Mesenteric fat pad (tissue), 1 donor: ENCODE measurements at regions not wholly inside any gene's neighbourhood (a gene's known extent, or its start where the extent isn't known, plus 50 kb on each side); places are given as distances from the start of the nearest gene placed in this dataset.

Experiments
- DNase-seq: peaks from one replicate; pipeline ENCODE4 v3.0.0-alpha.2; 2020; ENCODE audit warnings: low spot score
- donor health status: DM: yes; HTN: yes; CAD: no.

DNA sequence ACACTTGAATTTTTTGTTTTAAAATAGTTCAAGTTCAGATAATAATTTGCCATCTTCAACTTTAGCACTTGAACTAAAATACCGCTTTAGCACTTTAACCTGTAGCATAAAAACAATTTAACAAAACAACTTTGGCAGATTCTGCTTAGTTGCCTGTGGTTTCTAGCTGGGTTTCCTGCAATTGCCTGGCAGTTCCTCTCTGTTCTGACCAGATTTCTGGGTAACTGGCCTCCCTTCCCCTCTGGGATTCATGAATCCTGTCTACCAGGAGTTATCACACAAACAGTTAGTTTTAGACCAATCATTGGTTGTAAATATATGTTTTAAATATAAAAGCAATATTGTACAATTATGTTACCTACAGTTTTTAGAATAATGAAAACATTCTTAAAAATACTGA, 89.8 kb upstream of the HDAC9 start:
- DNase-seq, result no peak

DNA sequence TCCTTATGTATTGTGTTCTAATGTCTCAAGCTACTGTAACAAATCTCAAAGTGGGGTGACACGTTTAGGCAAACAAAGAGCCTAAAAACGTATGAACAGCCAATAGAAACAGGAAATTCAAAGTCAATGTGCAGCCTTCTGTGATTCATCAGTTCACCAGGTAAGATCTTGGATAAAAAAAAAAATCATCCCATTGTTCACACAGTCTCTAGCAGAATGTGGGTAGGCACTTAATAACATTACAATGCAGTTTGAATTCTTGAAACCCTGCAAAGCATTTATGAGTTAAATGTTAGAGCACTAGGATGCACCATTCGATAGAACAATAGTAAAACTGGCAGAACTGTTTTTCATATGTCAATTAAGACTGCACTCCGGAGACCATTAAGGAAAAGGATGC, 88.2 kb upstream of the HDAC9 start:
- DNase-seq, result no peak

DNA sequence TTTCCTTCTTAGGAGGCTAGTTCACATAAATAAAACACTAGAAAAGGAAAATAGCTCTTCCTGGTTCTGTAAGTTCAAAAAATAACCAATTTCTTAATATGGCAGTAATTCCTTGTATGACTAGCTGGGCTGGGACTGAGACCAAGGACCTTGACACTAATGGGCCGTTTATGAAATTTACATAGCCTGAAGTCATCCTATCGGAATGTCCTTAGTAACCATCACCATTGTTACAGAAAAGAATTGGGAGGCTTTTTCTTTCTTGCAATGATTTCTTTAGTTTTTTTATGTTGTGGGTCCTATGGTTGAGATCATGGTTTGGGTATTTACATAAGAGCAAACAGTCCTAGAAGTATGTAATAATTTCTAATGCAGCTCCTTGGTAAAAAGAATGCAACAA, 87.1 kb upstream of the HDAC9 start:
- no peak for DNase-seq

DNA sequence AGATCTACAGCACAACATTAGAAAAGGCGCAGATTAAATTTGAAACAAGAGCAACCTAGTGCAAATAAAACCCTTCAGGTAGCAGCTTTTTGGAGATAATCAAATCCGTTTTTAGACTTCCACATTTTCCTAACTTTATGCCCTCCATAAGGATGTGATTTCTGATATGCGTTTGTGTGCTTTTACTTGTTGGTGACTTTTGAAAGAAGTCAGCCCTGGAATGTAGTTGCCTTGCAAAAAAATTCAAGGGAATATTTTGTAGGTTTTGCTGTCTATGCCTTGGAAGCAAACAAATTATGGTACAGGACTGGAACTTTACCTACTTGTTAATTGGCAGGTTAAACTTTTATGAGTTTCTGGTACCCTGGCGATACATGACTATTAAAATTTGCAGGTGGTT, 86.7 kb upstream of the HDAC9 start:
- DNase-seq, result no peak

DNA sequence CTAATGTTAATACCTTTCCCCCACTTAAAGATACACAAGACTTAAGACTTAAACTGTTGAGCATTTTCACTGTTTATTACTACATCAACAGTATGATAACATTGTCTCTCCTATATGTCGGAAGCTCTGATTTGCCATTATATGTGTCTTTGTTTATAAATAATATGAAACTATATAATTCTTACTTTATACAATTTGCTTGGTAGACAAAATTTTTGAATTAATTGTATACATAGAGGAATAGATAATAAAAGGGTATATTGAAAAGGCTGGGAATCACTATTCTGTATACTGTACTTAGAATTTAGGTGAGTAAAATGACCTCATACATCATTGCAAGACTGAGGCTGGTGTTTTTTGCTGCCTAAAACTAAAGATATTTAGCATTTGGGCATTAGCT, 82.1 kb upstream of the HDAC9 start:
- DNase-seq, result no peak

DNA sequence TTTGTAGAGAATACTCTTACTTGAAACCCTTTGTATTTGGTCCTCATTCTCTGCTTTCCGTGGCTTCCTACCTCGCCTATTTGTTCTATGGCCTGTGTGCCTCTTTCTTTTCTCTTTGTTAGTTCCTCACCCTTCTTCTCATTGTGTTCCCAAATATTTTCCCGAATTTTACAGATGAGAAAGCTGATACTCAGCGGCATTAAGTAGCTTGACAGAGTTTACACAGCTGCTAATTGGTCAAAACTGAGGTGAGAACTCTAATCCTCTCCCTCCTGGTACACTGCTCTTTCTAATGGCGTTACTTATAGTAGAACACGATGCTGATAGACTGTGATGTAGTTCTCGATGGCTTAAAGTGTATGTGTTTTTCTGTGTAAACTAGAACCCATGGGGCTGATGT, 80.7 kb upstream of the HDAC9 start:
- no peak for DNase-seq

DNA sequence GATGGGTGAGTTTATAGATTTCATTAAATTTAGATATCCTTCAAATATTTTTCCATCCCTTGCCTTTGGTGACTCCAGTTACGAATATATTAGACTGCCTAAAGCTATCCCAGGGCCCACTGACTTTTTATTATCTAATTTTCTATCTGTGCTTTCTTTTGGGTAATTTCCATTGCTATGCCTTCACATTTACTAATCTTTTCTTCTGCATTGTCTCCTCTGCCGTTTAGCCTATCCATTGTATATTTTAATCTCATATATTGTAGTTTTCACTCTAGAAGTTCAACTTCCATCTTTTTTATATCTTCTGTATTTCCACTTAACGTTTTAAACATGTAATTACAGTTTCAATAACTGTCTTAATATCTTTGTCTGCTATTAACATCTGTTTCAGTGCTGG, 78.6 kb upstream of the HDAC9 start:
- no peak for DNase-seq

DNA sequence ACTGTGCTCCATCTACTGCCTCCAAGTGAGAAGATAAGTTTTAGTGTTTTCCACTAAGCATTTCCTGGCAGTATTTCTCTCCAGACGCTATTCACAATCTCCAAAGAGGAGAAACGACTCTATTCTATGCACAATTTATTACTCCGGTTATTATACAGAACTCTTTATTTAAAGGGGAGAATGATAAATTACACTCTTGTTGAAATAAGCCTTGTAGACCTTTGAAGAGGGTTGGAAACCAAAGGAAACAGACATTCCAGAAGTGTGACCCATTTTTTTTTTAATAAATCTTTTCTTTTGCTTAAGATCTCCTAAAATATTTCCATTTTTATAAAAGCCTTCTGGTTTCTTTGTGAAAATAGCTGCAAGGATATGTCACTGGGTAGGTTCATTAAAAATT, 76.1 kb upstream of the HDAC9 start:
- no peak for DNase-seq

DNA sequence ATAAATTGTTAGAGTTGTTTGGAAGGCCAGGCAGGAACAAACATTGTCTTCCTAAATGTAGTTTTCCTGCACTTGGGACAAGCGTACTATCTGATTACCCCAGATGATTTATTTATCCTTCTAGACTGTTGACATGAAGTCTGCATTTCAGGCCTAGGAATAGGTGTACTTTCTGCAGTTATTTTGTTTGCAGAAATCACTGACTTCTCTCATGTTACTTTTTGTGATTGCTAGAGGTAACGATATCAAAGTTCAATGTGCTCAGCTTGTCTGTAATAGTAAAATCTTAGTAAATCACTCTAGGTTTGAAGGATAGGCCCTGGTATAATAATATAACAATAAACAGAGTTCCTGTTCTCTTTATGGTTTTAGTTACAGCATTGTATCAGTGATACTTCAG, 75.4 kb upstream of the HDAC9 start:
- DNase-seq, result no peak

DNA sequence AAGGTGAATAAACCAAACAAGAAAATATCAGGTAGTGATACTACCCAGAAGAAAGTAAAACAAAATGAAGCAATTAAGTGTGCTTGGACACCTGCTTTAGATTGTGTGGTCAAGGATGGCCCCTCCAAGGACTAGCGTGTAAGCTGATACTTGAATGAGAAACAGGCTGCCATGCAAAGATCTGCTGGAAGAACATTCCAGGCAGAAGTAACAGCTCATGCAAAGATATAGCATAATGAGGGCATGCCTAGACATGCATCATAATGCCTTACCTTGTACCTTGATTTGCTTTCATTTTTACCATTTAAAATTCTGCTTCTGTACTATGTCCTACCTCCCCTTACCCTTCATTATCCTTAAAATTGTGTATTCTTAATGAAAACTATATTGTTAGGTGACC, 74.8 kb upstream of the HDAC9 start:
- DNase-seq, result no peak

DNA sequence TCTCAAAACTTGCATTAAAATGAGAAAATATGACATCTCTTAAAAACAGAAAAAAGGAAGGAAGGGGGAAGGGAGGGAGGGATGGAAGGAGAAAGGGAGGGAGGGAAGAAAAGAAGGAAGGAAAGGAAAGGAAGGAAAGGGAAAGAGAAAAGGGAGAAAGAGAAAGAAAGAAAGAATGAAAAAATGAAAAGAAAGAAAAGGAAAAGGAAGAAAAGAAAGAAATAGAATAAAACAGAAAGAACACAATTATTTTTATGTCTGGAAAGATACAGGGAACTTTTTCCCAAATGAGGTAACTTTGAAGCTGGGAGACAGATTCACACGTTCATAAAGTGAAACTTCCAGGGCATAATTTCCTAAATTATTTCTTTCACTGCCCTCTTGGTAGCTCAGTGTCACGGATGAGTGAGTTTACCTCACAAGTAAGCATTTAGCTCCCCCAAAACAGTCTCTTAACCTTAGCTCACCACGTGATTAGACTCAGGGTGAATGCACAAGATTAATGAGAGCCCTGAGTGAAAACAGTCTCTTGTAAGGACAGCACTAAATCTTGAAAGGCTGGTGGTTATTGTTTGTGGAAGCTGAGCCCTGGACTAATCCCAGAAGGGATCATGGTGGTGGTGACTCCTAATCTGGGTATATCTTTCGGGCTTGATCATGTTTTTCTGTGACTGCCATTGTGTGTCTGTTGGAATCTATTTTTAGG, 74.1 kb upstream of the HDAC9 start:
- no peak for DNase-seq

DNA sequence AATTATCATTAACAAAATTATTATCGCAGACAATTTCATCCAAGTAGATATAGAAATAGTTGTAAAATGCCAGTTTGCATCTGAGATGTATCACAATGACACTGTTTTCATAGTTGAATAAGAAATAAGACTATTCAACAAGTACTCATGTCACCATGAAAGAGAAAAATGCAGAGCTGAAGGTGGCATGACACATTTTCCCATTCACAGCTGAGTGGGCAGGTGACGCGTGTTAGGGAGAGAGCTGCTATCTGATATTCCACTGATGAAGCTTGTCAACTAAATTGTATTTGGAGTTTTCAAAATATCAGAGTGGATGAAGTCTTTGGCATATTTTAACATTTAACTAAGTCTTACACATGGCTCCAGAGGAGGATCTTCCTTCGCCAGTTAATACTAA, 70.3 kb upstream of the HDAC9 start:
- no peak for DNase-seq

DNA sequence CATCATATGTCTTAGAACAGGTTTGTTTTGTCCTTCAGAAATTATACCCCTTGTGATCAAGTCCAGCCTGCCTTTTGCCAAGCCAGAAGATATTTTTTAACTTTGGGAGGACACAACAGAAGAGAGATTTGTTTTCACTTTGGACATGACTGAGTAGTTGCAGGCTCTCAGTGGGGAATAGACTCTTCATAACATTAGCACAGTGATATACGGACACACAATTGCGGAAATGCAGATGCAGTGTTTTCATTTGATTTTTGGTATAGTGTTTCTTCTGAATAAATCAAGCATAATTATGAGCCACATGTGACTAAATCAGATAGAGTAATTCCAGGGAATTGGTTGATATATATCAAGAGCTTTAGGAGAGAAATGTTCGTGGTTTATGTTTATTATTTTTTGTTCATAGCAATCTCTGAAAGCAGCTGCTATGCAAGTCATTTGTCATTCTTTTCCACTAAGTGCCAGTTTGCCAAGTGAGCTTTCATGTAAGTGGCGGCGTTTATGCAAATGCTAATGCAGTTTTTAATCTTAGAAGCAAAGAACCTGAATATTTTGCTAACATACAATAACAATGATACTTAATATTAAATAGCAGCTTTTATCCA, 69.6 kb upstream of the HDAC9 start:
- DNase-seq, result no peak

DNA sequence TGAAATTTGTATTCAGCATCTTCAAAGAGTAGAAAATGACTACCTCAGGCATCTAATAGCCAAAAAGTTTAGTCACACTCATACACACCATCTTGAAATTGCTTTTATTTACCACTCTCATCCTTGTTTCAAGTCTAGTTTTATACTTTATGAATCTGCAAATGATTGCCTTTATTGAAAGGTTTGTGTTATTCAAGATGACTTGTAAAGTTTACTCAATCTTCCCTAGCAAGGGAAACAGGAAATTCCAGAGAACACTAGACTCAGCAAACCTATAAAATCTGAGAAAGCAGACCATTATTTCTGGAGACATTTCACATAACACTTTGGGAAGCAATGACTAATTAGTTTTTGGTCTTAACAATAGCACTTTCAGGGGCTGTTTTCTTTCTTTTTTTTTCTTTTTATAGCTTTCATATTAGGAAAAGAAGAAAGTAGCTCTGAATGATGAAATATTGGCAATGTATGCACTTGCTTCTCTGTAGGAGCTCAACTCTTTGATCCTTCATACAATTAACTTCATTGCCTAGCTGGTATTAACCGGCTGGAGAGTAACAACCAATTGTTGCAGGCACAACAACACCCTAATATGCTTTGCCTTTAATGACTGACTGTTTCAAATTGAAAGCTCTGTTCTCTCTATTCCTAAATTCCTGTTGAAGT, 68.9 kb upstream of the HDAC9 start:
- no peak for DNase-seq

DNA sequence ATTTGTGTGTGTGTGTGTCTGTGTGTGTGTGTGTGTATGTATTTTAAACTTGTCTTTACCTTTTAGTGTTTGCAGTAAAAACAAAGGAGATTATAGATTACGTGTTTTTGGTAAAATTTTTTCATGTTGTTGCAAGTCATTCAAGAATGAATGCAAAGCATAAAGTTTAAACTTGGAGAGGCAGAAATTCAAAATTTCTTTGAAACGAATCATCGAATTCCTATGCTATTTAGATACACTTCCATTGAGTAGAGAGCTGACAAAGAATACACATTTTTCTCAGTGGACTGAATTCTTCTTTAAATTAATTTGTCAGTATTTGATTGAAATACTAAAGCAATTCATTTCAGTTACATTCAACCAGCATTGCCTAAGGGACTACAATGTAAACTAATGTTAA, 66.0 kb upstream of the HDAC9 start:
- DNase-seq, result no peak

DNA sequence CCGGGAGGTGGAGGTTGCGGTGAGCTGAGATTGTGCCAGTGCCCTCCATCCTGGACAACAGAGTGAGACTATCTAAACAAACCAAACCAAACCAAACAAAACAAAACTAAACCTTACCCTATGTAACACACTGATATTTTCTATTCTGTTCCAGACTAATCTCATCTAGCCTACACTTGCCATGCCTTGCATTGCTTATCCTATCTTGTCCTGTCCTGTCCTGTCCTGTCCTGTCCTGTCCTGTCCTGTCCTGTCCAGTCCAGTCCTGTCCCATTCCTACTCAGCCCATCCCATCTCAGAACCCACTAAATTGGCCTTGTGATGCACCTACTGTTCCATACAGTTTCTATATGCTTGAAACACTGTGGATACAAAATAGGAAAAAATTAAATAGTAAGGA, 64.7 kb upstream of the HDAC9 start:
- DNase-seq, result no peak

DNA sequence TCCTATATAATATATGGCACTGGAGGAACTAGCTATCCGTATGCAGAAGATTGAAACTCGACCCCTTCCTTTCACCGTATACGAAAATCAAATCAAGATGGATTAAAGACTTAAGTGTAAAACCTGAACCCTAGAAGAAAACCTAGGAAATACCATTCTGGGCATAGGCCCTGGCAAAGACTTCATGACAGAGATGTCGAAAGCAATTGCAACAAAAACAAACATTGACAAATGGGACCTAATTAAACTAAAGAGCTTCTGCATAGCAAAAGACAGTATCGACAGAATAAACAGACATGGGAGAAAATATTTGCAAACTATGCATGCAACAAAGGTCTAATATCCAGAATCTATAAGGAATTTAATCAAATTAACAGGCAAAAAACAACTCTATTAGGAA, 61.4 kb upstream of the HDAC9 start:
- no peak for DNase-seq

DNA sequence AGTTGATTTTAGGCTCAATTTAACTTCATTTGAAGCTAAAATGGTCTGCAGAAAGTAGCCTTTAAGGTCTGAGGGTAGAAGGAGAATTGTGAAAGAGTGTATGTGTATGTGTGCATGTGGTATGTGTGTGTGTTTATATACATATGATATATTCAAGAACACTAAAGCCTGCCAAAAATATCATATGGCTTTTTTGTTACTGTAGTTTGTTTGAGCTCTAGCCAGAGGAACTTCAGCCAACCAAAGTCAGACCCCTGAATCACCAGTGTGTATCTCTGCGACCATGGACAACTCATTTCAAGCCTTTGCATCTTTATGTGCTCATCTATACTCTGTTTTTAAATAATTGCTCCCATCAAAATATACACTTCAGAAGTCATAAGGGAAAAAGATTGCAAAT, 58.4 kb upstream of the HDAC9 start:
- no peak for DNase-seq

DNA sequence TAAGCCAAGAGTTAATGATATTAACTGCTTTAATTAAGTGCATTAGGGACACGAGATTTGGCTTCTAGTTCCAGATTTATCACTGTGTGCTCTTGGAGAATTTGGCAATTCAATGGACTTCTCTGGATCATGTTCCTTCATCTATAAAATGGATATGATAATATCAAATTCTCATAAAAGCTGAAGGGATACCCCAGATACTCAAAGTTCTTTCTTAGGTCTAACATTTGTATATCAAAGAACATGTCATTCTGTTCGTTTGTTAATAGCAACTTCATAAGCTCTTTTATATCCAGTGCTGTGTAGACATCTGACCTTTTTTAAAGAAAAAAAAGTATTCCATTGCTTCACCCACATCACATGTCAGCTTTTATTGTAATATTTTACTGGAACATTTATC, 54.6 kb upstream of the HDAC9 start:
- no peak for DNase-seq

DNA sequence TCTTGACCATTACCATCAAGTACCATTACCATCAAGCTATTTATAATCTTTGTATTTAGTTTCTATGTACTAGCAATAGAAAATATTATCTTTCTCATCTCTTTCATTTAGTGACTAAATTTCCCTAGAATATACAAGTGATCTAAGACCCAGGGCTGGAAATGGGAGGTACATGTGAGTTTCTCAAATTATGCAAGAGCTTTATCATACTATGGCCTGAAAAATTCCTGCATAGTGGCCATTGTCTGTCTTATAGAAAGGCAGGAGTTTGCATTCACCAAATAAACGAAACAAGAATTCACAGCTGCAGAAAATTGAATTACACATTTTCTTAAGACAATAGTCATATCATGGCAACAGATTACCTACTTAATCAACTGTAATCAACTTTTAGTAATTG, 50.7 kb upstream of the HDAC9 start:
- no peak for DNase-seq

DNA sequence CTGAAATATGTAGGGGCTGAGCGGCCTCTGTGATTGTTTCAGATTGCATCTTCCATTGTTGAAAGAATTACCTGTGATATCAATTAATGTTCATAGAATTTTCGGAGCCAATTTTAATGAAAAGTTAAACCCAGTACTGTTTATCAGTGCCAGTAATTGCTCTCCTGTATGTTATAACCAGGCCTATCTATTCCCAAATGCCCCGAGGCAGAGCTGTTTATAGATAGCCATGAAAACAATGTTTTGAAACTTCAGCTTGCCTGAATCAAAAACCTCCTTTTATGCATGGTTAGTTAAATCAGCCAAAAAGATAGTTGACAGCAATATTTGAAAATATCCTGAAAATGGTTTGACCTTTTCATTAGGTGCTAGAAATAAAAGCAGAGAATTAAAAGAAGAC, 50.1 kb upstream of the HDAC9 start:
- DNase-seq, result no peak
